ENCODE measurements at regions not wholly inside any gene's neighbourhood (a gene's known extent, or its start where the extent isn't known, plus 50 kb on each side); places are given as distances from the start of the nearest gene placed in this dataset.
"Not testable (repeated sequence)": the region's sequence is repeated elsewhere in the genome, so short reads cannot be mapped to it uniquely, and the experiment has no call there.

DNA sequence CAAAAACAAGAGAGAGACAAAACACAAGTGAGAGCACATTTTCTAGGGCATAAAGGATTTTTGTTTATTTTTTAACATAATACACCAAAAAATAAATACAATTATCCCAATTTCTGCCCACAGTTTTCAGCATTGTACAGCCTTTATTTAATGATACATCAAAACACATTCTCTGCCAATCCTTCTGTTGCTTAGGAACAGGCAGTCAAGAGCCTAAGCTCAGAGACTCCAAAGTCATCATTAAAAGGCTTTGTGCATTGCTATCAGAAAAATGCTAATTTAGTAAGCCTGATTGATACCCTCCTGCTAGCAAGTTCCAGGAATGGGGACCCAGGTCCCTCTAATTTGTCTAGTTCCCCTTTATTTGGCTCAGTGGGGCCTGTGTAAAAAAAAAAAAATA, 536.5 kb downstream of the RPS29 start:
- no peak overlapping the region for H3K27ac ChIP-seq
- no peaks in the 10 kb centered on the region for H3K9me3 ChIP-seq
- DNase-seq = no peak
- no peak for TF ChIP-seq POLR2A (IDR thresholded peaks at IDR 0.05)
- TF ChIP-seq, protein P1, sequence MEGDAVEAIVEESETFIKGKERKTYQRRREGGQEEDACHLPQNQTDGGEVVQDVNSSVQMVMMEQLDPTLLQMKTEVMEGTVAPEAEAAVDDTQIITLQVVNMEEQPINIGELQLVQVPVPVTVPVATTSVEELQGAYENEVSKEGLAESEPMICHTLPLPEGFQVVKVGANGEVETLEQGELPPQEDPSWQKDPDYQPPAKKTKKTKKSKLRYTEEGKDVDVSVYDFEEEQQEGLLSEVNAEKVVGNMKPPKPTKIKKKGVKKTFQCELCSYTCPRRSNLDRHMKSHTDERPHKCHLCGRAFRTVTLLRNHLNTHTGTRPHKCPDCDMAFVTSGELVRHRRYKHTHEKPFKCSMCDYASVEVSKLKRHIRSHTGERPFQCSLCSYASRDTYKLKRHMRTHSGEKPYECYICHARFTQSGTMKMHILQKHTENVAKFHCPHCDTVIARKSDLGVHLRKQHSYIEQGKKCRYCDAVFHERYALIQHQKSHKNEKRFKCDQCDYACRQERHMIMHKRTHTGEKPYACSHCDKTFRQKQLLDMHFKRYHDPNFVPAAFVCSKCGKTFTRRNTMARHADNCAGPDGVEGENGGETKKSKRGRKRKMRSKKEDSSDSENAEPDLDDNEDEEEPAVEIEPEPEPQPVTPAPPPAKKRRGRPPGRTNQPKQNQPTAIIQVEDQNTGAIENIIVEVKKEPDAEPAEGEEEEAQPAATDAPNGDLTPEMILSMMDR (IDR thresholded peaks at IDR 0.05) = no peak
- H3K36me3 ChIP-seq = no peaks in the 10 kb centered on the region
- intact Hi-C loops (cut with DNase I) = no loop called here
- no peaks in the 10 kb centered on the region for H3K27me3 ChIP-seq
- no peak overlapping the region for H3K4me3 ChIP-seq
- no peak for ATAC-seq
- no peaks in the 10 kb centered on the region for H3K4me1 ChIP-seq

DNA sequence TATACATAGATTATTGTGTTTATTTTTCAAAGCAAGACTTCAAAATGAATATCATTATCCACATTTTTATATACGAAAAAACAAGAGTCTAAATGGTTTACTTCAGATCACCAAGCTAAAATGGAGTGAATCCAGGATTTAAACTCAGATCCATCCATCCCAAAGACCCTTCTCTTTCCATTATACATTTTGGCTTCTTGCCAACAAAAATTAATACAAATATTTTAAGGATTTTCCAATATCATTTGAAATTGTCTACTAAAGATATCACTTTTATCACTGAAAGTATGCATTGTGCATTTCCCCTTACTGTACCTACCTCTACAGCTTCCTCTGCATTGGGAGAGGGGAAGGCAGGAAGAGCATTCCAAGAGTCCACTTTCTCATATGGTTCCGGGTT, 541.2 kb downstream of the RPS29 start:
- Histone ChIP-seq H3K27me3 (no peaks in the 10 kb centered on the region), H3K36me3 (no peaks in the 10 kb centered on the region), H3K27ac (no peak overlapping the region), H3K4me3 (no peak overlapping the region), H3K9me3 (no peaks in the 10 kb centered on the region), H3K4me1 (no peaks in the 10 kb centered on the region)
- DNase-seq (no peak), ATAC-seq (no peak)
- intact Hi-C loops (cut with DNase I) = no loop called here
- 65% methylated on average over 2 of the region's 2 CpGs for WGBS (ENCODE audit: insufficient coverage, low coverage, low lambda C conversion rate, missing lambda C conversion rate)
- no peak for TF ChIP-seq POLR2A (IDR thresholded peaks at IDR 0.05)
- TF ChIP-seq, protein P1 (IDR thresholded peaks at IDR 0.05) = no peak

DNA sequence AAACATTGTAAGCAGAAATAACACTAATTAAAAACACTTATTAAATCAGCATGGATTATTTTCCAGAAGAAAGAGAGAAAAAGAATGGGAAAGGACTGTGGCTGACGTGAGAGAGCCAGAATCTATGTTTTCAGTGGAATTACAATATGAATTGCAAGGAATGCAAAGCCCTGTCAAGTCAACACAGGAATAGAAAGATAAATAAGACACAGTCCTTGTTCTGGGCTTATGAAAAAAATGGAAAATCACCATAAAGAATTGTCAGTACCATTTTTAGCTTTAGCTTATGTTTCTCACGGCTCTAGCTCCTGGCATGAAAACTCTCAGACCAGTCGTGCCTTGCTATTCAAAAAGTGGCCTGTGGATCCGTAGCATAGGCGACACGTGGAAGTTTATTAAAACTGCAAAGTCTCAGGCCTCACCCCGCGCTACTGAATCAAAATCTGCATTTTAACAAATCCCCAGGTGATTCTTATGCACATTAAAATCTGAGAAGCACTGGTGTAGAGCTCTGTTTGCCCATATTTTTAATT, 549.1 kb downstream of the RPS29 start:
- Histone ChIP-seq H3K4me1 (no peaks in the 10 kb centered on the region), H3K9me3 (no peaks in the 10 kb centered on the region), H3K4me3 (no peak overlapping the region), H3K27me3 (no peaks in the 10 kb centered on the region), H3K36me3 (no peaks in the 10 kb centered on the region), H3K27ac (no peak overlapping the region)
- WGBS (ENCODE audit: insufficient coverage, low coverage, low lambda C conversion rate, missing lambda C conversion rate) = 55% methylated on average over 7 of the region's 8 CpGs
- TF ChIP-seq POLR2A (IDR thresholded peaks at IDR 0.05) = no peak
- TF ChIP-seq, protein P1 (IDR thresholded peaks at IDR 0.05) = no peak
- no peak for DNase-seq
- intact Hi-C loops (cut with DNase I) = no loop called here
- ATAC-seq = no peak

DNA sequence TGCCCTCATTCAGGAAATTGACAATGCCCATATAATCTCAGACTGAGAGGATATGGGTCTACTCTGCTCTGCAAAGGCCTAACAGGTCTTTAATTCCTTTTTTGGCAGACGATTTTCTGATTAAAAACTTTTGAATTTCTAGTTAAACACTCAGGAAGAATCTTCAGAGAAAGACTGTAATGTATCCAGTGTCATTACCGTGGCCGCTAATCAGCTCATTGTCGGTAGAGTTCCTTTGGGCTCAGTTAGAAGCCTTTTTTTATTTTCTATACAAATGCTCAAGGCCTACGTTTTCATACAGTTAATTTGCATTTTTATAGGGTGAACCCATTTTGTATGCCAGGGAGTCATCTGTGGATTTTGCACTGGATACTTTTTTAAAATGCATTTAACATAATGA, 549.9 kb downstream of the RPS29 start:
- DNase-seq = no peak
- Histone ChIP-seq H3K27me3 (no peaks in the 10 kb centered on the region), H3K27ac (no peak overlapping the region), H3K9me3 (no peaks in the 10 kb centered on the region), H3K4me3 (no peak overlapping the region), H3K4me1 (no peaks in the 10 kb centered on the region), H3K36me3 (no peaks in the 10 kb centered on the region)
- TF ChIP-seq POLR2A (IDR thresholded peaks at IDR 0.05) = no peak
- TF ChIP-seq, protein P1 (IDR thresholded peaks at IDR 0.05) = no peak
- WGBS (ENCODE audit: insufficient coverage, low coverage, low lambda C conversion rate, missing lambda C conversion rate) = 64% methylated on average over 5 of the region's 5 CpGs
- no peak for ATAC-seq
- intact Hi-C loops (cut with DNase I) = no loop called here

DNA sequence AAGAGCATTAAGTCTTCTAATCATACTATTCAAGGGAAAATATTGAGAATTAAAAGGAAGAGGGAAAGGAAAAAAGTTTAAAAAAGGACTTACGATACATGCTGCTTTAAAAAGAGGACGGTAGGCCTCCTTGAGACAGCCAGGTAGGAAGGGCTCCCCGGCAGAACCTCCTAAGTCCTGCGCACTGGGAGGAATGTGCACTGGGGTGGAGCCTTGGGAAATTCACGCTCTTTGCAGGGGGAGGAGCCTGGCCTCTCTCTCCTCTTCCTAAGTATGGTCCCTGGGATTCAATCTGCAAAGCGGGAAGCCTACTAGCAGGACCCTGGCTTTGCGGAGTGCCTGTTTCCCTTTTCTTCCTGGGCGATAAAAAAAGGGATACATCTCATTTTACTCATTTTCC, 553.0 kb downstream of the RPS29 start:
- ATAC-seq = no peak
- DNase-seq = no peak
- Histone ChIP-seq H3K9me3 (no peaks in the 10 kb centered on the region), H3K27me3 (no peaks in the 10 kb centered on the region), H3K4me3 (no peak overlapping the region), H3K4me1 (no peaks in the 10 kb centered on the region), H3K36me3 (no peaks in the 10 kb centered on the region), H3K27ac (no peak overlapping the region)
- no peak for TF ChIP-seq POLR2A (IDR thresholded peaks at IDR 0.05)
- TF ChIP-seq, protein P1 (IDR thresholded peaks at IDR 0.05) = no peak
- intact Hi-C loops (cut with DNase I) = no loop called here
- WGBS (ENCODE audit: insufficient coverage, low coverage, low lambda C conversion rate, missing lambda C conversion rate) = 75% methylated on average over 8 of the region's 8 CpGs

DNA sequence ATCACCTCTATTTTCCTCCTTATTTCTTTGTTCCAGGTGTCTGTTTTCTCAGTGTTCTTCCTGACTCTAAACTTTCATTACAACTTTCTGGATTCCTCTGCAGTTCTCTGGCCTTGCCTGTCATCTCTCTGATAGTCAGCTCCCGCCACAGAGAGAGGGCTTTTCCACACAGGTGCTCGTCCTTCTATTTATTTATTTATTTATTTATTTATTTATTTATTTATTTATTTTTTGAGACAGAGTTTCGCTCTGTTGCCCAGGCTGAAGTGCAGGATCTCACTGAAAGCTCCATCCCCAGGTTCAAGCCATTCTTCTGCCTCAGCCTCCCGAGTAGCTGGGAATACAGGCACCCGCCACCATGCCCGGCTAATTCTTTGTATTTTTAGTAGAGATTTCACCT, 554.5 kb downstream of the RPS29 start:
- H3K27me3 ChIP-seq; H3K27ac ChIP-seq; H3K4me1 ChIP-seq; H3K36me3 ChIP-seq; H3K9me3 ChIP-seq; intact Hi-C loops (cut with DNase I); H3K4me3 ChIP-seq; ATAC-seq; DNase-seq: not testable (repeated sequence)
- 51% methylated on average over 6 of the region's 6 CpGs for WGBS (ENCODE audit: insufficient coverage, low coverage, low lambda C conversion rate, missing lambda C conversion rate)
